Fibroblast of skin of left quadriceps (primary cell): ENCODE measurements at regions not wholly inside any gene's neighbourhood (a gene's known extent, or its start where the extent isn't known, plus 50 kb on each side); places are given as distances from the start of the nearest gene placed in this dataset.

Experiments
- DNase-seq, 2 experiments: peaks; one replicate each; pipeline ENCODE4 v3.0.0-alpha.2; 2013; ENCODE audit warnings: low read depth in 2 of 2

DNA sequence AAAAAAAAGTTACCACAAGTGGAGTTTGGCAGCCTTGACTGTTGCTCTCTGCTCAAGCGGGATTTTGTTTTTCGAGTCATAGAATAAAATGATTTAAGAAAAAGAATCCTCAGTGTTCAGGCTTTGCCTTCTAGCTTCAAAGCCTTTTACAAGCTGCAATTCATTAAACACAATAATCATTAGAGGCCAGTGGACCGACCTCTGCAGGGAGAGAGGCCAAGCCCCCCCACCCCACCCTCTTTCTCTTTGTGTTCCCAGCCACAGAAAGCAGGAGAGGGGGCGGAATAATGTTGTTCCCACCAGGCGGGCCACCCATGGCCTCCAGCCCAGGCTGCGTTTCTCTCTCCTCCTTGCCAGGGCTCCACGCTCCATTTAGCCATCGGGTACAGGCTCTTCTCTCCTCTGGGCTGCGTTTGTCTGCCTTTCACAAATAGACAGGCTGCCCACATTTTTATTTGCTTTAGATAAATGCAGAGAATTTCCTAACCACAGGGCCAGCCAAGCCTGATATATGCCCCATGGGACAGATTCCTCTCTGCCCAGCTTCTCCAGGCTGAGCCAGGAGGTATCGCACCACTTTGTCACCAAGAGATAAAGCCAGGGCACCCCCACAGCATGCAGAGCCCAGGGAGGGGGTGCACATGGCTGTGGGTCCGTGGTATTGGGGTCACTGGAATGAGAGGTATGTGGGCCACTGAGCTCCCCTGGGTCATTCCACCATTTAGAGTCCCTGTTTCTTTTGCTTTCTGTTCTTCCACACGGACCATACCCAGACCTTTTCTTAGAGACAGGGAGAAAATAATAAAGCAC, 318.8 kb downstream of the PIK3R1 start:
- DNase-seq, result no peak

DNA sequence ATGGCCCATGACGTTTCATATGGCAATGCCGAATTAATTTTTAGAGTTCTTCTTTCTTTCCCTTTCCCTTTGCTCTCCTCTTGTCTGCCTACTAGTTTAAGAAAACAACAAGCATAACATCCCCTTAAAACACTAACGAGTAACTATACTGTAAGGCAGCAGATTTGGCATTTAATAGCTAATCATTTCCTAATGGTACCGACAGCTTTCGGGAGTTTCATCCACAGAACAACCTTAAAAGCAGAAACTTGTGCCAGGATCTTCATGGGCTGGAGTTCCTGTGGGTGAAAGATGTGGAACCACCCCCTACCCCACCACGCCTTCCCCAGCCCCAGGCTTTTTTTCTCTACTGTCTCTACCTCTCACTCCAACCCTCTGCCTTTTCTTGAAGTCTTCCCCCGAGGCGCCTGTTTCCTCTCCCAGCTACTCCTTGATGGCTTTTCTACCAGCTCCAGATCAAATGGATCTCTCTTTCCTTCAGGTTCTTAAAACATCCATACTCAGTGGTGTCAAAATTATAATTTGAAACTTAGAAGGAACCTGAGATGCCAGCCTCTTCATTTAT, 319.5 kb downstream of the PIK3R1 start:
- no peak for DNase-seq

DNA sequence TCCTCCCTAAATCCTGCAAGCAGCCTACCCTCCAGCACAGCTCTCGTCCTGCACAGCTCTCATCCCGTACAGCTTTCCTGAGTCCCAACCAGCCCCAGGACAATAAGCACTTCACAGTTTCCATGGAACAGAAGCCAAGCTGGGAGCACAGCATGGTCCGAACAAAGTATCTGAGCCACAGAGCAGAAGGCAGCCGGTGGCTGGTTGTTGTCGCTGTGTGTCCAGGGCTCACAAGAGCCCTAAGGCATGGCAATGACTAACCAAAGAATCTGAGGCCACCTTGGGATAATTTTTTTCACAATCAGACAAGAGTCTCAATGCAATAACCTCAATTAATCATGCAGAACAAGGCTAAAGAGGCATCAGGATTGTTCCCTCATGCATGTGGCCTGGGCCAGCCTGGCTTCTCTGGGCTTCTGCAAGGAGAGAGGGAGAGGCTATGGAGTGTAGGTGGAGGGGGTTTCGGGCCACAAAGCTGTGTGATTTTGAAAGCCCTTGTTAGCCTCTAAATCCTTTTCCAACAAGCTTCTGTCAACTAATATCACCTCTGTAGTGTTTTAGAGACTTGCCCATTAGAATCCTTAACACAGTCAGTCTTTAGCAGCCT, 323.4 kb downstream of the PIK3R1 start:
- DNase-seq, result no peak

DNA sequence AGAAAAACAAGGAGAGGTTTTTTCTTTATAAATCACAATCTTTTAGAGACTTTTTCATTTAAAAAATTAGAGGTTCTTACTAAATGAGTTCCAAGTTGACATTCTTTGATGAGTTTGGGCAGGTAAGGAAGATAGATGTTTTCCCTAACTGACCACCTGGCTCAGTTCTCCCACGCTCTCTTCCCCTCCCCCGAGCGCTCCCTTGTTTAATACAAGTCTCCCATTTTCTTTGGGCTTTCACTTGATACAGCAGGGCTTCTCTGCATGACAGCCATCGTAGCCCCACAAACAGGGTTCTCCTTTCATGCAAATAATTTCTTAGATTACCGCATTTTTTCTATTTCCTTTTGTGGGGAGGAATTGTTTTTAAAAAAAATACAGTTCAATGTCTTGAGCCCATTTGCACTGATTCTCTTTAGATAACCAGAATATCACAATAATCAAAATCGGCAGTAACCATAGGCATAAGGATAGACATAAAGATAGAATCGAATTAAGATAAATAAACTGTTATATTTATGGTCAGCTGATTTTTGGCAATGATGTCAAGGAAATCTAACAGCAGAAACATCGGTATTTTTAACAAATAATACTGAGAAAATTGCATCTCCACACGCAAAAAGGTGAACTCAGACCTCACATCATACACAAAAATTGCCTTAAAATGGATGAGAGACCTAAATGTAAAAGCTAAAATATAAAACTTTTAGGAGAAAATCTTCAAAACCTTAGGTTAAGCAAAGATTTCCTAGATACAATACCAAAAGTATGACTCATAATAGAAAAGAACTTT, 325.4 kb downstream of the PIK3R1 start:
- DNase-seq, result no peak

DNA sequence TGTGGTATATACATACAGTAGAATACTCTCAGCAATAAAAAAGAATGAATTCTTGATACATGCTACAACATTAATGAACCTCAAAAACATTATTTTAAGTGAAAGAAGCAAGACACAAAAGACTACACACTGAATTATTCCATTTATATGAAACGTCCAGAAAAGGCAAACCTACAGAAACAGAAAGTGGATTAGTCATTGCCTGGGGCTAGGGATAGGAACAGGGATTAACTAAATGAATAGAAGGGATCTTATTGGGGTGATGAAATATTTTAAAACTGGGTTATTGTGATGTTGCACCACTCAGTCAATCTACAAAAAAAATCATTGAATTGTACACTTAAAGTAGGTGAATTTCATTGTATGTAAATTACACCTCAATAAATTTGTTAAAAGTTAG, 326.7 kb downstream of the PIK3R1 start:
- no peak for DNase-seq

DNA sequence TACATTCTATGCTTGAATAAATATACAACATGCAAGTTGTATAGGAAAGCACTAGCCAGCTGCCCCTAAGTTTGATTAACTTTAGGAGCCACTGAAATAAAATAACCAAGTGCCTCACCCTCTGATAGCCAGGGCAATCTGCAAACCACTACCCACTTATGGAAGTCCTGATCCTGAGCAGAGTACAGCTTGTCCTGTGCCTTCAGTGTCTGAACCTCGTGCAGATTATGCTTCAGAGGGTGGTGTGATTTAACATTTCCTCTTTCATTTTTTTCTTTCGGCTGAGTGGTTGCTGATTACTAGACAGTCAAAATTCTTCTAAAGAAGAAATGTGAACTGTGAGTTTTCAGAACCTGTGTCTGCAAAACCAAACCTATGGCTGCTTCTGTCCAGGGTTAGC, 327.7 kb downstream of the PIK3R1 start:
- no peak for DNase-seq

DNA sequence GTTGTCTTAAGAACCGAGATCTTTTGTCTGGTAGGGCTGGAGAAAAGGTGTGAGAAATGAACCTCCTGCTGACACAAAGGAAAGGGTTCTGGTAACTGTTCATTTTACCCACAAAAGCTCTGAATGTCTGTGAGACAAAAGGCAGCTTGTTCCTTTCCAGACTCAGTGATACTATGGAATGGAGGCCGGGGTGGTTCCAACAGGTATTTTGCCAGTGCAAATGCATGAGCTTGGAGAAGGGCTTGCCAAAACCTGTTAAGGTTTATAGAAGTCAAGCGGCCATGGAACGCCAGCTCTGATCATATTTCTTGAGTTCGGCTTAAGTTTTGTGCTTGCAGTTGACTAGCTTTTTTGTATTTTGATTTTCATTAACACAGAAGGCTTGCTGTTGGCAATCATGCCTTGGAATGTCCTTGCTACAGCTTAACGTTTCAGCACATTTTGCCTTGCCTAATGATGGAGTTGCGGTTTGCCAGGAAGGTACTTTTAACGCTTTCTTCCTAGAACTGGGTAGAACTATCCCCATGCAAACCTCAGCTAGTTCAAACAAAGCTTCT, 328.6 kb downstream of the PIK3R1 start:
- DNase-seq, result no peak

DNA sequence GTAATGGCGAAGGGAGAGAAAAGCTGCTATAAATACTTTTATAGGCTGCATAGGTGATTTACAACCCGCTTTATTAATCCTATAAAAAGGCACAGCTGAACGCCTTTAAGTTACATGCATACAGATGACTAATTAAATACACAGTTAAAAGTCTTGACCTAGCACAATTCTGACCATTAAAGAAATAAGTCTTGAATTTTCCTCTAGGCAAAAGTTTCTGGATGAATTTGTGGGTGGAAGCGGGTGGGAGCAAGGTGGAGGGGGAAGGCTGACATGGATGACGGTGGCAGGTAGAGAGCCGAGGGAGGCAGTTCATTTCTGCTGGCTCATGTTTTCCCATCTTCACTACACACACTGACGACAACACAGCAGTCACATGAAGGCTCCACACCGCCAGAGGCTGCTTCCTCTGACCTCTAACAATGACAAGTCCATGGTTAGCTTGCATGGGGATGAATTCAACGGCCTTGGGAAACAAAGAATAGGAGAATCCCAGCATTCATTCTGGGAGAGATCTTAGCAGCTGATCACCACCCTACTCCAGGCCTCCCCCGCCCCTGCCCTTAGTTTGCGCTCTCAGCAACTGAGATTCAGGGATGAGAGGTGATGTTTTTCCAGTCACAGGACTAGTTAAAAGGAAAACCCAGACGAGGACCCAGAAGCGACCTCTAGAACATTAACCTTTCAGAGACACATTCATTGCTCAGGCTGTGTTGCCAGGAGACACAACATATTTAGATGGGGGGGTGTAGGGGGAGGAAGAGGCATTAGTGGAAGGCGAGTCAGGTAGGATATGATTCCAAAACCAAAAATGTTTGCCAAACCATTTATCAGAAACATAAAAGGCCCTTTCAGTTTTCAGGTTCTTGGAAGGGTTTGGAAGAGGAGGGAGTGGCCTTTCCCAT, 329.3 kb downstream of the PIK3R1 start:
- no peak for DNase-seq

DNA sequence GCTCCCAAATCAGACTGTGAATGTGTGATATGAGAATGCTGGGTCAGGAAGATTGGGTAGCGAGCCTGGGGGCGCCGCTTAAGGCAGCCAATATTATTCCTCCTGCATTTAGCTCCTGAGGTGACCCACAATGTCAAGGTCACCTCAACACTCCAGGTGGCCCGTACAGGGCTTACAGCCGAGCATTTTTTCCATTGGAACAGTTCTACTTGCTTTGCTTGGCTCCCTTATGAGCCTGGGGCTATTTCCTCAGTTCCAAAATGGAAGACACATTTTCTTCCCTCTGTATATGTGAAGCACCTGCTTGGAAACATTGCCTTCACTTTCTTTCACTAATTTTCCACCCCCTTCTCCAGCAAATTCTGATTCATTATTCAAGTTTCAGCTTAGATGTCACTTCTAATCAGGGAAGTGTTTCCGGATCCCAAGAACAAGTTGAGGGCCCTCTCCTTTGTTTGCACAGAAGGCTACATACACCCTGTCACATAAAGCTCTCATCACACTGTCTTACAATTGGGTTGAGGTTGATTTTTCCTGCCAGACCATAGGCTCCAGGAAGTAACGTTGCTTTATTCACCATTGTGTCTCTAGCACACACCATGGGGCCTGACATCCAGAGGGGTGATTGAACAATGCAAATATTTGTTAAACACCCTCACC, 330.2 kb downstream of the PIK3R1 start:
- DNase-seq, result no peak

DNA sequence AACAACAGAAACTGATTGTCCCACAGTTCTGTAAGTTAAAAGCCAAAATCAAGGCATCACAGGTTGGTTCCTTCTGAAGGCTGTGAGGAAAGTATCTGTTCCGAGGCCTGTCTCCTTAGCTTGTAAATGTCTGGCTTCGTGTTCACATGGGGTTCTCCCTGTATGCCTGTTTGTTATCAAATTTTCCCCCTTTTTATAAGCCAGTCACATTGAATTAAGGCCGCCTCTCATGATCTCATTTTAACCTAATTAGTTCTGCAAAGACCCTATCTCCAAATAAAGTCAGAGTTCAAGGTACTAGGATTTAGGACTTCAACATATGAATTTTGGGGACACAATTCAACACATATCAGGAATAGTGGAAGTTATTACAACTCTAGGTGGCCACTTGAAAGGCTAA, 331.5 kb downstream of the PIK3R1 start:
- no peak for DNase-seq

DNA sequence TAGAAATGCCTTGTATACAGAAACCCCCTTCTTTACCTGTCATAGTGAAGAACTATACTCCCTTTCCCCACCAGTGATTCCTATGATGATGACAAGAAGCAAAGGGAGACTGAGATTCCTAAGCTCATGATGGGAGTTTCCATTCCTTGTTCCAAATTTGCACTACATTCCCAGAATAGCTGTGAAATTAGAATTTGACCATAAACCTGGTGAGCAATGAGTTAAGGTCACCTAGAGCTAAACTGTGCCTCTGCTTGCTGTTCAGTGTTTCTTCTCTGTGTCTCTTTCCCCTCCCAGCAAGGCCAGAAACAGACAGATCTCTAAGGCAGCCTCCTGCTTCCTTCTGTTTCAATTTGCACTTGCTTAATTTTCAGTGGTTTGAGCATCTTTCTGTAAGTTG, 332.1 kb downstream of the PIK3R1 start:
- DNase-seq, result no peak

DNA sequence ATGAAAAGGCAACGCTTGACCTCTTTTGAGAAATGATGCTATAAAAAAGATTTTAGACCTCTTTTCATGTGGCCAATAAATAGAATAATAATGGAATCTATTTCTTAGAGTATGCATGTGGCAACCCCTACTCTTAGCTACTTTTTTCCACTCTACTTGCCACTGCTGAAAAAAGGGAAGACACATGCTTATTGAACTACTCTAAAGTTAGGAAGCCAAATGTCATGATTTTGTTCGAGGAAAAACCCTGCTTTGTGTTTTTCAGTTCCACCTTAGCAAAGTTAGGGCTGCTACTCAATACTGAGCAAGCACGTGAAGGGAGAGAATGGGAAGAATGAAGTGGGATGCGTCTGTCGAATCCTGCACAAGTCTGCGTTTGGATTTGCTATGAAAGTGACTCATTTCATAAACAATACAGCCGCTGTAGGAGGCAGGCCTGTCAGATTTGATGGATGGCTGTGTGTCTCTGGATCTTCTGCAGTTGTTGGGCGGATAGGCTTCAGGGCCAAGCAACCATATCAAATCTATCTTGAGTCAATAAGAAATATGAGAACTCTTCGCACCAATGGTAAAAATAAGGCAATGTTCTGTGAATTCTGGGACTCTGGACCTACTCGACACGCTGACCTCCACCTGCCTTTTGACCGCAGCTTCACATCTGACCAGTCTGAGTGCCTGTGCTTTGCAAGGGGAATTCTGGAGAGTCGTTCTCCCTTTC, 333.6 kb downstream of the PIK3R1 start:
- DNase-seq, result peak; percentile 64 to 68

DNA sequence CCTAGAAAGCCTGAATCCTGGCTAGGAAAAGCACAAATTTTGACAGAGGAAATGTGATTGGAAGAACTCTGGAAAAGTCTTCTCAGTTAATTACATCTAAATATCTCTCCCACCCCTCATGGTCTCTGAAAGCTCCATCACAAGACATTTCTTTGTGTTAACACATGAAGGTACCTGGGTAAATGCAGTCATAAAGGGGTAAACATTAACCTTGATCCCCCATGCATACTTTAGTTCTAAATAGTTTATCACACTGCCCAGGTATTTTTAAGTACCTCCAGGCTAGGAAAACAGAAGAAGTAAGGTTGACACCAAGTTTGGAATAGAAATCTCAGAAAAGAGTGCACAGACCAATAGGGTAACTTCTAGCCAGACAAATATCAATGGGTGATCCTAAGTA, 334.5 kb downstream of the PIK3R1 start:
- DNase-seq, result no peak

DNA sequence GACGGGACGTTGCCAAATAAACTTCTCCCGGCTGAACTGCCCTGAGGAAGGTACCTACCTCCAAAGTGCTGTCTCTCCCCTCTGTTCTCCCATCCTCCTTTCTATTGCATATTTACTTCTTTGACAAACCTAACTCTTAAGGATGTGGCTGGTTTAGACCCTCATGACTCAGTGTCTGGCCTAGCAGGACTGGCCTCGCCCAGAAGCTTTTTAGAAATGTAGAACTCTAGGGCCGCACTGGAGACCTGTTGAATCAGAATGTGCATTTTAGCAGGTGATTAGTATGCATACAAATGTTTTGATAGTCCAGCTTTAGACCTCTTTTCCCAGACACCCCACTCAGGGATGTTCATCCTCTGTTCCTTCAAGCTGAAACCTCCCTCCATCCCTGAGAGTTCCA, 335.9 kb downstream of the PIK3R1 start:
- no peak for DNase-seq

DNA sequence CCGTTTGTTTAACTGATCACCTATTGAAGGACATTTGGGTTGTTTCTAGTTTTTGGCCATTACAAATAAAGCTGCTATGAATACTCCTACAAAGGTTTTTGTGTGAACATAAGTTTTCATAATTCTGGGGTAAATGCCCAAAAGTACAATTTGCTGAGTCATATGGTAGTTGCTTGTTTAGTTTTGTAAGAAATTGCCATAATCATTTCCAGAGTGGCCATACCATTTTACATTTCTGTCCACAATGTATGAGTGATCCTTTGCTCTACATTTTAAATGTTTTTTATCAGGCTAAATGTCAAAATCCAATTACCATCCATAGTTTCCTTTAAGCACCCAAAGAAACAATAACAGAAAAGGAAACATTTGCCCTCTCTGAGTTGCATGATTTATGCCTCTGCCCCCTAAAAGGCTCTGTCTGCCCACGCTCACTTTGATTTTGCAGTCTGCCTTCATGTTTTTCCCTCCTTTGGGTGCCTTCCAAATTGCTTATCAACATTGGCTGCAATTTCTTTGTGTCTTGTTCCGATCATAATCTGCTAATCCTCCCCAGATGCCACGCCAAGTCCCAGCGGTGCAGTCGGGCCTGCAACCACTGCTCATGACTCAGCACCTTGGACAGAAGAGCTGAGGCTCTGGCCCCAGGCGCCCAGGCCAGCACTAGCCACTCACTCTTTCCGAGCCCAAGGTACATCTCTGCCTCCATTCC, 339.2 kb downstream of the PIK3R1 start:
- DNase-seq, result peak; percentile 71 to 72

DNA sequence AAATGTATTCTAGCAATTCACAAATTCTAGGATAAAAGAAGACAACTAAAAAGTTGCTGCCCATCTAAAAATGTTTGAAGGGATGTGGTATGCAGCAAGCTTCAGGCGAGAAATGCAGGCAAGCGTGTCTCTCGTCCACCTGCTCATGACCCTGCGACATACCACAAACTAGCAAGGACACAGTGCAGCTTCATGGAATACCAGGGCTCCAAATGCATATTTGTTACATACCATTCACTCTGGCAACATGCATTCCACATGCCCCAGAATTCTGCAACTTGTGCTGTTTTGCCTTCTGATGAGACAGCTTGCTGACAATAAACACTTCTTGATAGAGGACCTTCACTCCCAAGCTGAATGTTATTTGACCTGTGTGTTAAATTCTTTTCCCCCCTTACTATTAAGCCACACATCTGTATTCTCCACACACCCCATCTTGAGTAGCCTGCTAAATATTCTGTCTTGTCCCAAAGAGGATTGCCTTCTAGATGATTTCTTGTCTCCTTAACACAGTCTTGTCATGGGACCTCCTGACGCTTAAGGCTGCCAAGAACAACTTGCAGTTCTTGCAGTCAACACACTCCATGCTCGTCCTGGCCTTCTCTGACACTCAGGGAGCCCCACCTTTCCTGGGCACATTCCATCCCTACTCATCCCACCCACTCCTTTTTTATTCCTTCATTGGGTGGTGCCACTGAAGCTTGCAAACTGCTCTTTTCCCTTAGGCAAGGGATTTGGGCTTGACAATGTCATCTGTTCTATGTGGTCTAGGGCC, 340.5 kb downstream of the PIK3R1 start:
- DNase-seq, result no peak

DNA sequence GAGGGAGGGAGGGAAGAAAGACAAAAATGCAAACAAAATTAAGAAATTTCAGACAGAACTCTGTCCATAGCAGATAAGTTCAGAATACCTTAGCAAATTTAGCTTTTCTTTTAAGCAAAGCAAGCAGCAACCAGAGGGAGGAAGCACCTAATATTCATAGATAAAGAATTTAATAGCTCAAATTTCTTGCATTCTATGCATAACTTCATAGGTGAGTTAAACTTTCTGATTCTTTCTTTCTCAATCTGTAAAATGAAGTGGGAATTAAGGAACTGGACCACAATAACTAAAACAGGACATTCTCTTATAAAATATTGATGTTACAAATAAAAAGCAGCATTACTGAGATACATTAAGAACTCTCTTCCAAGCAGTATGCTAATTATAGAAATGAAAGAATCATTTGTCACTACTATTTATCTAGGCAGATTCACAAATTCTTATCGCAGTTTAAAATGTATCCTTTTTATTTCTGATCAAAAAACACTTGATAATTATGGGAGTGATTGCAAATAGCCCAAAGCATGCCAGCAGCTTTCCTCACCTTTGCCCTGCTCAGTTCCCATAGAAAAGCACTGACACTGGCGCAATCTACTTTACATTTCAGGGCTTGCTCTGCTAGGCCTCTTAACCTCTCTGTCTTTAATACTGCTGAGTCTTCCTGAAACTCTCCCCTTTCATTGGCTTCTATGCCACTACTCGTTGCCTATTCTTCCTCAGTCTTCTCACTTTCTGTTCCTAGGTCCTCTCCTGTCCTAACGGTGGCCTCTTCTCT, 341.8 kb downstream of the PIK3R1 start:
- no peak for DNase-seq

DNA sequence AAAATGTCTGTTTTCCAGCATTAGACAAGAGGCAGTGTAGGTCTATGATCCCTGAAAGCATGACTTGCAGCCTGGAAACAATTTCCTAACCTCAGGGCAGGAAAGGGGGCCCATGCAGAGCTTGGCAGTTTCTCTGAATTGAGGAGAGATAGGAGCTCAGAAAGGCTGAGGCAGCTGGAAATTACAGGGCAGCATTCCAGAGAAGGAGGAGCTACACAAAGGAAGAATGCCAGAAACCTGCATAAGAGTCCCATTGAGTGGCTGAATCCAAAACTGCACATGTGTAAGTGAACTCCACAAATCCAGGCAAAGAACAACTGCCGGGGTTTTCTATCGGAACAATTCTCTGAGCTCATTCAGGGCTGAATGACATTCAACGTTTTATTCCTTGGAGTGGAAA, 346.8 kb downstream of the PIK3R1 start:
- peak; percentile 69 to 70 for DNase-seq
